ENCODE measurements at regions not wholly inside any gene's neighbourhood (a gene's known extent, or its start where the extent isn't known, plus 50 kb on each side); places are given as distances from the start of the nearest gene placed in this dataset.

DNA sequence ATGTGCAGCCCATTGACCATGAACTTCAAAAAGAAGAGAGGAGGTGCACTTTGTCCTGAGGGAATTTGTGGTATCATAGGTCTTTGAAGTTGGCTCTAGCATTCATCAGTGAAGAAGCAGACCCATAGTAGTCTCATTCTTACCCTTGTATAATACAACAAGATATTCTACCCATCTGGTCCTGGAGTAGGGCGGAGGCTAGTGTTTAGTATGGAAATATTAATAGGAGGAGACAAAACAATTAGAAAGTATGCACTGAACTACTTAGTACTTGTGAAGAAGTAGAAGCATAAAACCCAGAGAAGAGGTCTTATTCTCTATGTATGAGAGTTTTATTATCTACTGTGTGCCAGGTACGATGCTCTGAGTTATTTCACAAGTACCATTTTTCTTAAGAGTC lies 189.0 kb downstream of the AASDH start:
- no peak for TF ChIP-seq EZH2phosphoT487 (IDR thresholded peaks at IDR 0.05; ENCODE audit: borderline replicate concordance, low read depth)
- TF ChIP-seq, protein P1, sequence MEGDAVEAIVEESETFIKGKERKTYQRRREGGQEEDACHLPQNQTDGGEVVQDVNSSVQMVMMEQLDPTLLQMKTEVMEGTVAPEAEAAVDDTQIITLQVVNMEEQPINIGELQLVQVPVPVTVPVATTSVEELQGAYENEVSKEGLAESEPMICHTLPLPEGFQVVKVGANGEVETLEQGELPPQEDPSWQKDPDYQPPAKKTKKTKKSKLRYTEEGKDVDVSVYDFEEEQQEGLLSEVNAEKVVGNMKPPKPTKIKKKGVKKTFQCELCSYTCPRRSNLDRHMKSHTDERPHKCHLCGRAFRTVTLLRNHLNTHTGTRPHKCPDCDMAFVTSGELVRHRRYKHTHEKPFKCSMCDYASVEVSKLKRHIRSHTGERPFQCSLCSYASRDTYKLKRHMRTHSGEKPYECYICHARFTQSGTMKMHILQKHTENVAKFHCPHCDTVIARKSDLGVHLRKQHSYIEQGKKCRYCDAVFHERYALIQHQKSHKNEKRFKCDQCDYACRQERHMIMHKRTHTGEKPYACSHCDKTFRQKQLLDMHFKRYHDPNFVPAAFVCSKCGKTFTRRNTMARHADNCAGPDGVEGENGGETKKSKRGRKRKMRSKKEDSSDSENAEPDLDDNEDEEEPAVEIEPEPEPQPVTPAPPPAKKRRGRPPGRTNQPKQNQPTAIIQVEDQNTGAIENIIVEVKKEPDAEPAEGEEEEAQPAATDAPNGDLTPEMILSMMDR (IDR thresholded peaks at IDR 0.05): no peak
- no peak for TF ChIP-seq TAF1 (IDR thresholded peaks at IDR 0.05; ENCODE audit: borderline replicate concordance, low read depth, low read length)
- TF ChIP-seq FOSL2 (IDR thresholded peaks at IDR 0.05; ENCODE audit: borderline replicate concordance, low read depth): no peak
- no peak for TF ChIP-seq REST (IDR thresholded peaks at IDR 0.05; ENCODE audit: low read depth, low read length)
- TF ChIP-seq, protein P2, sequence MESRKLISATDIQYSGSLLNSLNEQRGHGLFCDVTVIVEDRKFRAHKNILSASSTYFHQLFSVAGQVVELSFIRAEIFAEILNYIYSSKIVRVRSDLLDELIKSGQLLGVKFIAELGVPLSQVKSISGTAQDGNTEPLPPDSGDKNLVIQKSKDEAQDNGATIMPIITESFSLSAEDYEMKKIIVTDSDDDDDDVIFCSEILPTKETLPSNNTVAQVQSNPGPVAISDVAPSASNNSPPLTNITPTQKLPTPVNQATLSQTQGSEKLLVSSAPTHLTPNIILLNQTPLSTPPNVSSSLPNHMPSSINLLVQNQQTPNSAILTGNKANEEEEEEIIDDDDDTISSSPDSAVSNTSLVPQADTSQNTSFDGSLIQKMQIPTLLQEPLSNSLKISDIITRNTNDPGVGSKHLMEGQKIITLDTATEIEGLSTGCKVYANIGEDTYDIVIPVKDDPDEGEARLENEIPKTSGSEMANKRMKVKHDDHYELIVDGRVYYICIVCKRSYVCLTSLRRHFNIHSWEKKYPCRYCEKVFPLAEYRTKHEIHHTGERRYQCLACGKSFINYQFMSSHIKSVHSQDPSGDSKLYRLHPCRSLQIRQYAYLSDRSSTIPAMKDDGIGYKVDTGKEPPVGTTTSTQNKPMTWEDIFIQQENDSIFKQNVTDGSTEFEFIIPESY (IDR thresholded peaks at IDR 0.05; ENCODE audit: borderline replicate concordance, low read depth): no peak
- TF ChIP-seq GATA2 (CRISPR knock-in tag; IDR thresholded peaks at IDR 0.05): no peak
- no peak for TF ChIP-seq TCF12 (IDR thresholded peaks at IDR 0.05)
